Osteocyte (in vitro differentiated cells): ENCODE measurements at regions not wholly inside any gene's neighbourhood (a gene's known extent, or its start where the extent isn't known, plus 50 kb on each side); places are given as distances from the start of the nearest gene placed in this dataset.

Experiments
- DNase-seq: peaks from one replicate; pipeline ENCODE4 v3.0.0; 2021; ENCODE audit warnings: mixed read lengths; ENCODE audit not compliant: unreplicated experiment; ENCODE audit errors: extremely low spot score
- H3K27ac Mint-ChIP-seq: one replicate; pipeline ENCODE4 v1.8.0; 2021; ENCODE audit warnings: mild to moderate bottlenecking, mixed read lengths; ENCODE audit not compliant: unreplicated experiment
- H3K27me3 Mint-ChIP-seq: one replicate; pipeline ENCODE4 v1.8.0; 2021; ENCODE audit warnings: mixed read lengths; ENCODE audit not compliant: unreplicated experiment
- H3K36me3 Mint-ChIP-seq: one replicate; pipeline ENCODE4 v1.8.0; 2021; ENCODE audit warnings: mixed read lengths; ENCODE audit not compliant: unreplicated experiment
- H3K4me1 Mint-ChIP-seq: one replicate; pipeline ENCODE4 v1.8.0; 2021; ENCODE audit warnings: mixed read lengths; ENCODE audit not compliant: unreplicated experiment
- H3K4me3 Mint-ChIP-seq: one replicate; pipeline ENCODE4 v1.8.0; 2021; ENCODE audit warnings: mild to moderate bottlenecking, moderate library complexity, mixed read lengths; ENCODE audit not compliant: unreplicated experiment
- H3K9me3 Mint-ChIP-seq: one replicate; pipeline ENCODE4 v1.8.0; 2021; ENCODE audit warnings: mixed read lengths; ENCODE audit not compliant: unreplicated experiment
- TF ChIP-seq, protein P1 (sequence below): fragments of 200-600 bp; sonication (generic); IDR thresholded peaks from 2 replicates; pipeline ENCODE4 v1.5.0; 2021; ENCODE audit warnings: antibody characterized with exemption, mild to moderate bottlenecking, moderate library complexity

DNA sequence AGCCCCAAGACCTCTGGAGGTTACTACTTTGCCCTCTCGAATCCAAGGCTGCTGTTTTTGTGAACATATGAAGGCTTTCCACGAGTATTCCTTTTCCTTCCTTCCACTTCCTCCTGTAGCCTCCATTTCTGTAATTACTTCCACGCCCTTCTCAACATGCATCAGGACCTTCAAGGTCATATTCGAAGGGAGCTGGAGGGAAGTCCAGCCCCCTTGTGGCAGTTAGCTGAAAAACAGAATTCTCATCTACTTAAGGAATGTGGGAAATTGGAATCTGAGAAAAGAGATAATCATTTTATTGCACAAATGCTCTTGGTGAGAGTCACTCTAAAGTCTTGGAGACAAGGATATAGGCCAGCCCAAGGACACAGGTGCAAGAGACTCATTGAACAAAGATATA, 1000.2 kb downstream of the TDRD15 start:
- no peak for DNase-seq
- H3K27ac Mint-ChIP-seq = no peak overlapping the region
- H3K9me3 Mint-ChIP-seq = peaks cover 9% of the 10 kb centered on the region
- TF ChIP-seq, protein P1, sequence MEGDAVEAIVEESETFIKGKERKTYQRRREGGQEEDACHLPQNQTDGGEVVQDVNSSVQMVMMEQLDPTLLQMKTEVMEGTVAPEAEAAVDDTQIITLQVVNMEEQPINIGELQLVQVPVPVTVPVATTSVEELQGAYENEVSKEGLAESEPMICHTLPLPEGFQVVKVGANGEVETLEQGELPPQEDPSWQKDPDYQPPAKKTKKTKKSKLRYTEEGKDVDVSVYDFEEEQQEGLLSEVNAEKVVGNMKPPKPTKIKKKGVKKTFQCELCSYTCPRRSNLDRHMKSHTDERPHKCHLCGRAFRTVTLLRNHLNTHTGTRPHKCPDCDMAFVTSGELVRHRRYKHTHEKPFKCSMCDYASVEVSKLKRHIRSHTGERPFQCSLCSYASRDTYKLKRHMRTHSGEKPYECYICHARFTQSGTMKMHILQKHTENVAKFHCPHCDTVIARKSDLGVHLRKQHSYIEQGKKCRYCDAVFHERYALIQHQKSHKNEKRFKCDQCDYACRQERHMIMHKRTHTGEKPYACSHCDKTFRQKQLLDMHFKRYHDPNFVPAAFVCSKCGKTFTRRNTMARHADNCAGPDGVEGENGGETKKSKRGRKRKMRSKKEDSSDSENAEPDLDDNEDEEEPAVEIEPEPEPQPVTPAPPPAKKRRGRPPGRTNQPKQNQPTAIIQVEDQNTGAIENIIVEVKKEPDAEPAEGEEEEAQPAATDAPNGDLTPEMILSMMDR = no peak
- no peaks in the 10 kb centered on the region for H3K36me3 Mint-ChIP-seq
- no peaks in the 10 kb centered on the region for H3K4me1 Mint-ChIP-seq
- H3K4me3 Mint-ChIP-seq = no peak overlapping the region
- H3K27me3 Mint-ChIP-seq = no peaks in the 10 kb centered on the region

DNA sequence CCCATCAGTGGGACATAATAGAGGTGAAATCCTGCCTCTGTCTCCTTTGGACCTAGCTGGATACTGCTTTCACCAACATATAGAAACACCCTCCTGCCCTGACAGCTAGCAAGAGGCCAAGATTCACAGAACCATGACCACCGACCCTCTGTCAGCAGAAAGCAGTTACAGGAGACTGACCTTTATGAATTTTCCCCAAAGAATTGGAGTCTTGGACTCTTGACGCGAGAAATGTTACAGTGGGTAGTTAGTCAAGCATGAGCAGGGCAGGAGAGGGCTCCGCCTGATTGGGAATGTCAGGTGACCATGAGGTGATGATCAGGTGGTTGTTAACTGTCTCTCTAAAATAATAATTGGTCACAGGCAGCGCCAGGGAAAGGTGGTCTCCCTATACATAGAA, 1002.3 kb downstream of the TDRD15 start:
- H3K27me3 Mint-ChIP-seq = no peaks in the 10 kb centered on the region
- no peaks in the 10 kb centered on the region for H3K36me3 Mint-ChIP-seq
- peaks cover 9% of the 10 kb centered on the region for H3K9me3 Mint-ChIP-seq
- no peak for DNase-seq
- H3K4me3 Mint-ChIP-seq = no peak overlapping the region
- TF ChIP-seq, protein P1 = no peak
- H3K27ac Mint-ChIP-seq = no peak overlapping the region
- no peaks in the 10 kb centered on the region for H3K4me1 Mint-ChIP-seq

DNA sequence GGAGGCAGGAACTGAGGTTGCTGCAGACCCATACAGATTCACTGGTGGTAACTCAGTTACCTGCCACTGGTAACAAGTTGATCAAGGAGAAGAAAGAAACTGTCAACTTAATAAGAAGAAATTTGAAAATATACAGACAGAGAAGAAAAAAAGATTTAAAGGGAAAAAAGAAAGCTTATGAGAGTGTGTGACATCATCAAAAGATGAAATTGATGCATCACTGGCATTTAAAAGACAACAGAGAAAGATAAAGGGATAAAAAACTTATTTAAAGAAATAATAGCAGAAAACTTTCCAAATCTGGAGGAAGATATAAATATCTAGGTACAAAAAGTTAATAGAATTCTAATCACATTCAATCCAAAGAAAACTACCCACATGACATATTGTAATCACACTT, 1003.2 kb downstream of the TDRD15 start:
- no peak for DNase-seq
- H3K27ac Mint-ChIP-seq = no peak overlapping the region
- no peaks in the 10 kb centered on the region for H3K27me3 Mint-ChIP-seq
- no peak overlapping the region for H3K4me3 Mint-ChIP-seq
- H3K9me3 Mint-ChIP-seq = peaks cover 9% of the 10 kb centered on the region
- no peaks in the 10 kb centered on the region for H3K4me1 Mint-ChIP-seq
- TF ChIP-seq, protein P1 = no peak
- no peaks in the 10 kb centered on the region for H3K36me3 Mint-ChIP-seq

DNA sequence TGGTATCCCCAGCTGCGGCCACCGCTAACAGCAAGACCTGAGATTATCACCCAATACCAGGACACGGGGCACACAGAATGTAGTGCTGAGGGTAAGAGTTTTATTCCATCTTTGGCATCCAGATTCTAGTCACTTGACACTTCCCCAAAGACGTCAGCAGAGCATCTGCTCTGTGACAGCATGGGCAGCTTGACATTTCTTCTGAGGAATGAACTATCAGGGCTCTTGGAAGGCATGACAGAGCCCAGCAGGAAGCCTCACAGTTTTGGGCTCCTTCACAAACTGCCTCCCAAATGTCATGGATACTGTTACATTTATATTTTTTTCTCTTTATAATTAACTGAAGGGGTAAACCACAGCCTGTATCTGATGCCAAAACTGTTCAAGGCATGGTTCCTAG, 1010.7 kb downstream of the TDRD15 start:
- Mint-ChIP-seq H3K27me3 (no peaks in the 10 kb centered on the region), H3K9me3 (no peaks in the 10 kb centered on the region), H3K27ac (no peak overlapping the region), H3K4me3 (no peak overlapping the region), H3K4me1 (no peaks in the 10 kb centered on the region), H3K36me3 (no peaks in the 10 kb centered on the region)
- TF ChIP-seq, protein P1 = no peak
- no peak for DNase-seq

DNA sequence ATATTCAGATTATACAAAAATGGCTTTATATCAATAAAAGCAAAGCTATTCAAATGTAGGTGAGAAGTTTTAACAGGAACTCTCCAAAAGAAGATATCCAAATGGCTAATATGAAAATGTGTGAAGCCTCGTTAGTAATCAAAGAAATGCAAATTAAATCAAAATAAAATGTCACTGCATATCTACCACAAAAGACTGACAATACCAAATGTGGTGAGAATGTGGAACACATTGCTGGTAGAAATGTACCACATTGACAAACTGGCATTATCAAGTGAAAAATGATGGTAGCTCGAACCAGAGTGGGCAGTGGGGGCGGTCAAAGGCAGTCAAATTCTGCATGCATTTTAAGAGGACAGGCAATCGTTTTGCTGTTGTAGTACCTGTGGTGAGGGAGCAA, 1012.7 kb downstream of the TDRD15 start:
- Mint-ChIP-seq H3K27me3 (no peaks in the 10 kb centered on the region), H3K27ac (no peak overlapping the region), H3K9me3 (no peaks in the 10 kb centered on the region), H3K4me3 (no peak overlapping the region), H3K4me1 (no peaks in the 10 kb centered on the region), H3K36me3 (no peaks in the 10 kb centered on the region)
- DNase-seq = no peak
- TF ChIP-seq, protein P1 = no peak
